ENCODE measurements at regions not wholly inside any gene's neighbourhood (a gene's known extent, or its start where the extent isn't known, plus 50 kb on each side); places are given as distances from the start of the nearest gene placed in this dataset.

DNA sequence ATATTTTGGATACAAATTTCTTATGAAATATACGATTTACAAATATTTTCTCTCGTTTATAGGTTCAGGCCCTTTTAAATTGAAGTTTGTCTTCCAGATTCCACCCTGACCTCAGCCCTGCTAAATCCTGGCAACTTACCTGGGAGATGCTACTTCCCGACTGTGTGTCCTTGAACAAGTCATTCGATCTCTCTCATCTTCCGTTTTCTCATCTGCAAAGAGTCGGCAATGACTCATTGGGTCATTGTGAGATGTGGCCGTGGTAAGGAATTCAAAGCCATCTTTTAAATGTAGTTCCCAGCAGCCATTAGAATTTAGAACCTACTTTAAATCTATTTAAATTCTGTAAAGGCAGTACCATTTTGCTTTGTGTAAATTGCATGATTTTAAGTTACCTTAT lies 72.5 kb downstream of the LHX2 start:
- TF ChIP-seq ZNF565 (CRISPR knock-in tag; conservative IDR thresholded peaks at IDR 0.05; ENCODE audit: low read depth) = no peak
- no peak for TF ChIP-seq PPARA (CRISPR knock-in tag; IDR thresholded peaks at IDR 0.05; ENCODE audit: borderline replicate concordance)
- TF ChIP-seq, protein P1, sequence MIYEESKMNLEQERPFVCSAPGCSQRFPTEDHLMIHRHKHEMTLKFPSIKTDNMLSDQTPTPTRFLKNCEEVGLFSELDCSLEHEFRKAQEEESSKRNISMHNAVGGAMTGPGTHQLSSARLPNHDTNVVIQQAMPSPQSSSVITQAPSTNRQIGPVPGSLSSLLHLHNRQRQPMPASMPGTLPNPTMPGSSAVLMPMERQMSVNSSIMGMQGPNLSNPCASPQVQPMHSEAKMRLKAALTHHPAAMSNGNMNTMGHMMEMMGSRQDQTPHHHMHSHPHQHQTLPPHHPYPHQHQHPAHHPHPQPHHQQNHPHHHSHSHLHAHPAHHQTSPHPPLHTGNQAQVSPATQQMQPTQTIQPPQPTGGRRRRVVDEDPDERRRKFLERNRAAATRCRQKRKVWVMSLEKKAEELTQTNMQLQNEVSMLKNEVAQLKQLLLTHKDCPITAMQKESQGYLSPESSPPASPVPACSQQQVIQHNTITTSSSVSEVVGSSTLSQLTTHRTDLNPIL (CRISPR knock-in tag; IDR thresholded peaks at IDR 0.05; ENCODE audit: low read depth) = no peak
- TF ChIP-seq GLIS3 (CRISPR knock-in tag; IDR thresholded peaks at IDR 0.05) = no peak
- TF ChIP-seq, protein P2, sequence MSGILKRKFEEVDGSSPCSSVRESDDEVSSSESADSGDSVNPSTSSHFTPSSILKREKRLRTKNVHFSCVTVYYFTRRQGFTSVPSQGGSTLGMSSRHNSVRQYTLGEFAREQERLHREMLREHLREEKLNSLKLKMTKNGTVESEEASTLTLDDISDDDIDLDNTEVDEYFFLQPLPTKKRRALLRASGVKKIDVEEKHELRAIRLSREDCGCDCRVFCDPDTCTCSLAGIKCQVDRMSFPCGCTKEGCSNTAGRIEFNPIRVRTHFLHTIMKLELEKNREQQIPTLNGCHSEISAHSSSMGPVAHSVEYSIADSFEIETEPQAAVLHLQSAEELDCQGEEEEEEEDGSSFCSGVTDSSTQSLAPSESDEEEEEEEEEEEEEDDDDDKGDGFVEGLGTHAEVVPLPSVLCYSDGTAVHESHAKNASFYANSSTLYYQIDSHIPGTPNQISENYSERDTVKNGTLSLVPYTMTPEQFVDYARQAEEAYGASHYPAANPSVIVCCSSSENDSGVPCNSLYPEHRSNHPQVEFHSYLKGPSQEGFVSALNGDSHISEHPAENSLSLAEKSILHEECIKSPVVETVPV (CRISPR knock-in tag; IDR thresholded peaks at IDR 0.05) = no peak
- TF ChIP-seq, protein P3, sequence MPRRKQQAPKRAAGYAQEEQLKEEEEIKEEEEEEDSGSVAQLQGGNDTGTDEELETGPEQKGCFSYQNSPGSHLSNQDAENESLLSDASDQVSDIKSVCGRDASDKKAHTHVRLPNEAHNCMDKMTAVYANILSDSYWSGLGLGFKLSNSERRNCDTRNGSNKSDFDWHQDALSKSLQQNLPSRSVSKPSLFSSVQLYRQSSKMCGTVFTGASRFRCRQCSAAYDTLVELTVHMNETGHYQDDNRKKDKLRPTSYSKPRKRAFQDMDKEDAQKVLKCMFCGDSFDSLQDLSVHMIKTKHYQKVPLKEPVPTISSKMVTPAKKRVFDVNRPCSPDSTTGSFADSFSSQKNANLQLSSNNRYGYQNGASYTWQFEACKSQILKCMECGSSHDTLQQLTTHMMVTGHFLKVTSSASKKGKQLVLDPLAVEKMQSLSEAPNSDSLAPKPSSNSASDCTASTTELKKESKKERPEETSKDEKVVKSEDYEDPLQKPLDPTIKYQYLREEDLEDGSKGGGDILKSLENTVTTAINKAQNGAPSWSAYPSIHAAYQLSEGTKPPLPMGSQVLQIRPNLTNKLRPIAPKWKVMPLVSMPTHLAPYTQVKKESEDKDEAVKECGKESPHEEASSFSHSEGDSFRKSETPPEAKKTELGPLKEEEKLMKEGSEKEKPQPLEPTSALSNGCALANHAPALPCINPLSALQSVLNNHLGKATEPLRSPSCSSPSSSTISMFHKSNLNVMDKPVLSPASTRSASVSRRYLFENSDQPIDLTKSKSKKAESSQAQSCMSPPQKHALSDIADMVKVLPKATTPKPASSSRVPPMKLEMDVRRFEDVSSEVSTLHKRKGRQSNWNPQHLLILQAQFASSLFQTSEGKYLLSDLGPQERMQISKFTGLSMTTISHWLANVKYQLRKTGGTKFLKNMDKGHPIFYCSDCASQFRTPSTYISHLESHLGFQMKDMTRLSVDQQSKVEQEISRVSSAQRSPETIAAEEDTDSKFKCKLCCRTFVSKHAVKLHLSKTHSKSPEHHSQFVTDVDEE (CRISPR knock-in tag; IDR thresholded peaks at IDR 0.05) = no peak
- TF ChIP-seq TOX (CRISPR knock-in tag; IDR thresholded peaks at IDR 0.05; ENCODE audit: borderline replicate concordance) = no peak
- TF ChIP-seq ZFP30 (CRISPR knock-in tag; IDR thresholded peaks at IDR 0.05) = no peak
- TF ChIP-seq, protein P4, sequence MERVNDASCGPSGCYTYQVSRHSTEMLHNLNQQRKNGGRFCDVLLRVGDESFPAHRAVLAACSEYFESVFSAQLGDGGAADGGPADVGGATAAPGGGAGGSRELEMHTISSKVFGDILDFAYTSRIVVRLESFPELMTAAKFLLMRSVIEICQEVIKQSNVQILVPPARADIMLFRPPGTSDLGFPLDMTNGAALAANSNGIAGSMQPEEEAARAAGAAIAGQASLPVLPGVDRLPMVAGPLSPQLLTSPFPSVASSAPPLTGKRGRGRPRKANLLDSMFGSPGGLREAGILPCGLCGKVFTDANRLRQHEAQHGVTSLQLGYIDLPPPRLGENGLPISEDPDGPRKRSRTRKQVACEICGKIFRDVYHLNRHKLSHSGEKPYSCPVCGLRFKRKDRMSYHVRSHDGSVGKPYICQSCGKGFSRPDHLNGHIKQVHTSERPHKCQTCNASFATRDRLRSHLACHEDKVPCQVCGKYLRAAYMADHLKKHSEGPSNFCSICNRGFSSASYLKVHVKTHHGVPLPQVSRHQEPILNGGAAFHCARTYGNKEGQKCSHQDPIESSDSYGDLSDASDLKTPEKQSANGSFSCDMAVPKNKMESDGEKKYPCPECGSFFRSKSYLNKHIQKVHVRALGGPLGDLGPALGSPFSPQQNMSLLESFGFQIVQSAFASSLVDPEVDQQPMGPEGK (CRISPR knock-in tag; IDR thresholded peaks at IDR 0.05; ENCODE audit: borderline replicate concordance) = no peak
- no peak for TF ChIP-seq ISL1 (CRISPR knock-in tag; IDR thresholded peaks at IDR 0.05)
- no peak for TF ChIP-seq TCF4 (CRISPR knock-in tag; IDR thresholded peaks at IDR 0.05; ENCODE audit: borderline replicate concordance)
- TF ChIP-seq CSDC2 (CRISPR knock-in tag; IDR thresholded peaks at IDR 0.05) = no peak
- TF ChIP-seq ESRRG (CRISPR knock-in tag; IDR thresholded peaks at IDR 0.05) = no peak
- no peak for TF ChIP-seq ZFP3 (CRISPR knock-in tag; IDR thresholded peaks at IDR 0.05)
- no peak for TF ChIP-seq SNAI2 (CRISPR knock-in tag; IDR thresholded peaks at IDR 0.05)
- no peak for TF ChIP-seq ARNTL (CRISPR knock-in tag; IDR thresholded peaks at IDR 0.05; ENCODE audit: borderline replicate concordance, low read depth)
- no peak for TF ChIP-seq ZNF8 (CRISPR knock-in tag; IDR thresholded peaks at IDR 0.05)
- no peak for TF ChIP-seq ZC3H10 (CRISPR knock-in tag; IDR thresholded peaks at IDR 0.05)
- ATAC-seq = no peak

DNA sequence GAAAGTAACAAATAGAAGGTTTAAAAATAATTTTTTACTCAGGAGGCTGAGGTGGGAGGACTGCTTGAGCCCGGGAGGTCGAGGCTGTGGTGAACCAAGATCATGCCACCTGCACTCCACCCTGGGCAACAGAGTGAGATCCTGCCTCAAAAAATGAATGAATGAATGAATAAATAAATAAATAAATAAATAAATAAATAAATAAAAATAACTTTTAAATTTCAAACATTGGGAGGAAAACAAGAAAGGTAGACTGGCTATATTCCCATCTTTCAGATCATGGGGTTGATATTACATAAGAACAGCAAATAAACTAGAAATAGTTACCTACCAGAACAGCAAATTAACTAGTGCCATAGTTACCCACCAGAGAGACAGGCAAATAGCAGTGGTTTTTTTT lies 75.7 kb downstream of the LHX2 start:
- ATAC-seq = no peak
- TF ChIP-seq, protein P3 (CRISPR knock-in tag; IDR thresholded peaks at IDR 0.05) = no peak
- TF ChIP-seq ESRRG (CRISPR knock-in tag; IDR thresholded peaks at IDR 0.05) (no peak), GLIS3 (CRISPR knock-in tag; IDR thresholded peaks at IDR 0.05) (no peak), RARB (CRISPR knock-in tag; IDR thresholded peaks at IDR 0.05) (no peak), ZNF8 (CRISPR knock-in tag; IDR thresholded peaks at IDR 0.05) (no peak), ZNF565 (CRISPR knock-in tag; conservative IDR thresholded peaks at IDR 0.05; ENCODE audit: low read depth) (no peak), BACH2 (CRISPR knock-in tag; IDR thresholded peaks at IDR 0.05; ENCODE audit: borderline replicate concordance) (no peak), SNAI2 (CRISPR knock-in tag; IDR thresholded peaks at IDR 0.05) (no peak), ZFP30 (CRISPR knock-in tag; IDR thresholded peaks at IDR 0.05) (no peak), CSDC2 (CRISPR knock-in tag; IDR thresholded peaks at IDR 0.05) (no peak), ZNF70 (CRISPR knock-in tag; IDR thresholded peaks at IDR 0.05) (no peak), ISL1 (CRISPR knock-in tag; IDR thresholded peaks at IDR 0.05) (no peak)
- TF ChIP-seq, protein P2 (CRISPR knock-in tag; IDR thresholded peaks at IDR 0.05) = no peak
- TF ChIP-seq, protein P1 (CRISPR knock-in tag; IDR thresholded peaks at IDR 0.05; ENCODE audit: low read depth) = no peak
- TF ChIP-seq, protein P4 (CRISPR knock-in tag; IDR thresholded peaks at IDR 0.05; ENCODE audit: borderline replicate concordance) = no peak
